GM23338 (cell line): ENCODE measurements at regions not wholly inside any gene's neighbourhood (a gene's known extent, or its start where the extent isn't known, plus 50 kb on each side); places are given as distances from the start of the nearest gene placed in this dataset.

Experiments
- ATAC-seq: fragments of 200-7000 bp; cut with Tn5 transposase; 3 replicates; pipeline ENCODE4 v1.9.1; 2020
- DNase-seq: peaks from one replicate; pipeline ENCODE4 v3.0.0-alpha.2; 2015; ENCODE audit warnings: low spot score
- H2AFZ ChIP-seq: fragments of 200-600 bp; sonication (generic); 2 replicates; pipeline ENCODE4 v1.8.0; 2016; ENCODE audit warnings: antibody characterized with exemption, mild to moderate bottlenecking, moderate library complexity
- H3F3A ChIP-seq: fragments of 200-600 bp; sonication (generic); replicated peaks from 2 replicates; pipeline ENCODE4 v1.8.0; 2017; ENCODE audit warnings: antibody characterized with exemption, mixed run types, low read depth
- H3K27ac ChIP-seq: fragments of 200-600 bp; sonication (generic); 2 replicates; pipeline ENCODE4 v1.6.1; 2016; ENCODE audit warnings: low read depth
- H3K27me3 ChIP-seq: fragments of 200-600 bp; sonication (generic); 2 replicates; pipeline ENCODE4 v1.8.0; 2016; ENCODE audit warnings: mild to moderate bottlenecking, mixed run types, moderate library complexity; ENCODE audit not compliant: insufficient read depth
- H3K36me3 ChIP-seq: fragments of 200-600 bp; sonication (generic); 2 replicates; pipeline ENCODE4 v1.8.0; 2016; ENCODE audit warnings: mild to moderate bottlenecking; ENCODE audit not compliant: insufficient read depth
- H3K4me1 ChIP-seq: fragments of 200-600 bp; sonication (generic); 2 replicates; pipeline ENCODE4 v1.8.0; 2016; ENCODE audit warnings: mild to moderate bottlenecking, moderate library complexity; ENCODE audit not compliant: insufficient read depth
- H3K4me2 ChIP-seq: fragments of 200-600 bp; sonication (generic); 2 replicates; pipeline ENCODE4 v1.7.1; 2017; ENCODE audit warnings: mixed run types
- H3K4me3 ChIP-seq: fragments of 200-600 bp; sonication (generic); 2 replicates; pipeline ENCODE4 v1.6.1; 2016; ENCODE audit warnings: mixed run types
- H3K79me2 ChIP-seq: fragments of 200-600 bp; sonication (generic); replicated peaks from 2 replicates; pipeline ENCODE4 v1.8.0; 2017; ENCODE audit warnings: mild to moderate bottlenecking; ENCODE audit not compliant: insufficient read depth
- H3K9me2 ChIP-seq: fragments of 200-600 bp; sonication (generic); 2 replicates; pipeline ENCODE4 v1.8.0; 2017; ENCODE audit not compliant: insufficient read depth
- H4K20me1 ChIP-seq: fragments of 200-600 bp; sonication (generic); replicated peaks from 2 replicates; pipeline ENCODE4 v1.8.0; 2017; ENCODE audit warnings: mild to moderate bottlenecking; ENCODE audit not compliant: insufficient read depth
- H3K27ac Mint-ChIP-seq: 2 replicates; pipeline ENCODE4 v1.8.0; 2020; ENCODE audit warnings: inconsistent platforms, mild to moderate bottlenecking, moderate library complexity, mixed read lengths
- H3K27me3 Mint-ChIP-seq: 3 replicates; pipeline ENCODE4 v1.8.0; 2022; ENCODE audit warnings: low read depth, mild to moderate bottlenecking, moderate library complexity, mixed read lengths, inconsistent platforms; ENCODE audit not compliant: insufficient read depth, poor library complexity
- H3K36me3 Mint-ChIP-seq: 3 replicates; pipeline ENCODE4 v1.8.0; 2021; ENCODE audit warnings: low read depth, mild to moderate bottlenecking, inconsistent platforms, moderate library complexity, mixed read lengths
- H3K4me1 Mint-ChIP-seq: 3 replicates; pipeline ENCODE4 v1.8.0; 2020; ENCODE audit warnings: mild to moderate bottlenecking, inconsistent platforms, mixed read lengths
- H3K4me3 Mint-ChIP-seq: 3 replicates; pipeline ENCODE4 v1.8.0; 2021; ENCODE audit warnings: moderate library complexity, mild to moderate bottlenecking, inconsistent platforms, mixed read lengths
- H3K9me3 Mint-ChIP-seq: 3 replicates; pipeline ENCODE4 v1.8.0; 2020; ENCODE audit warnings: moderate library complexity, mild to moderate bottlenecking, inconsistent platforms, mixed read lengths
- CREB1 ChIP-seq: fragments of 250-450 bp; sonication (Bioruptor Pico); IDR thresholded peaks from 2 replicates; pipeline ENCODE4 v1.5.0; 2020; ENCODE audit warnings: low read depth, mild to moderate bottlenecking, moderate library complexity
- CTCF ChIP-seq, 2 experiments: fragments of 200-600 bp in 1 of 2; sonication (generic) in 1 of 2; conservative IDR thresholded peaks; 2 replicates each; pipeline versions ENCODE4 v1.5.1 to v1.6.1; 2016 to 2017; ENCODE audit warnings: antibody characterized with exemption in 2 of 2, low read depth in 2 of 2, mild to moderate bottlenecking in 2 of 2, moderate library complexity in 1 of 2
- ETS1 ChIP-seq: IDR thresholded peaks from 2 replicates; pipeline ENCODE4 v1.6.1; 2016; ENCODE audit warnings: antibody characterized with exemption
- EZH2phosphoT487 ChIP-seq: fragments of 200-600 bp; sonication (generic); IDR thresholded peaks from one replicate; pipeline ENCODE4 v1.8.1; 2018; ENCODE audit warnings: antibody characterized with exemption; ENCODE audit not compliant: unreplicated experiment
- JUNB ChIP-seq: IDR thresholded peaks from one replicate; pipeline ENCODE4 v1.6.1; 2016; ENCODE audit warnings: antibody characterized with exemption; ENCODE audit not compliant: unreplicated experiment
- REST ChIP-seq: IDR thresholded peaks from one replicate; pipeline ENCODE4 v1.6.1; 2018; ENCODE audit warnings: antibody characterized with exemption; ENCODE audit not compliant: unreplicated experiment
- ZNF114 ChIP-seq: fragments of 250-450 bp; sonication (Bioruptor Pico); IDR thresholded peaks from 2 replicates; pipeline ENCODE4 v1.5.0; 2020; ENCODE audit warnings: mild to moderate bottlenecking, moderate library complexity
- ZNF331 ChIP-seq: fragments of 250-450 bp; sonication (Bioruptor Pico); IDR thresholded peaks from 2 replicates; pipeline ENCODE4 v1.5.0; 2020; ENCODE audit warnings: low read depth, mild to moderate bottlenecking, moderate library complexity
- ZNF462 ChIP-seq: fragments of 250-450 bp; sonication (Bioruptor Pico); IDR thresholded peaks from 2 replicates; pipeline ENCODE4 v1.5.0; 2020; ENCODE audit warnings: mild to moderate bottlenecking, moderate library complexity

GRCh38 chr3:14333215-14333614 is 69.2 kb upstream of the SLC6A6 start (continued):
- no peak for TF ChIP-seq CTCF (conservative IDR thresholded peaks at IDR 0.05; ENCODE audit: low read depth in 2 of 2)
- no peak for TF ChIP-seq ZNF114
- TF ChIP-seq REST = no peak

- Histone ChIP-seq H3K4me3 (no peak overlapping the region), H3K27me3 (no peaks in the 10 kb centered on the region), H3K36me3 (no peaks in the 10 kb centered on the region), H2AFZ (no peak overlapping the region), H3K4me1 (peaks cover 4% of the 10 kb centered on the region), H4K20me1 (no peaks in the 10 kb centered on the region), H3K9me2 (no peaks in the 10 kb centered on the region), H3F3A (0 out of 2 replicates have a peak, but pooled peaks cover 4% of the 10 kb centered on the region), H3K79me2 (no peaks in the 10 kb centered on the region), H3K4me2 (no peak overlapping the region), H3K27ac (no peak overlapping the region)
- no peak for ATAC-seq
- H3K27me3 Mint-ChIP-seq = no peaks in the 10 kb centered on the region
- no peak for DNase-seq
- H3K4me1 Mint-ChIP-seq = peaks cover 18% of the 10 kb centered on the region
- H3K9me3 Mint-ChIP-seq = no peaks in the 10 kb centered on the region; the same call in 2 of the 3 replicates
- no peaks in the 10 kb centered on the region for H3K36me3 Mint-ChIP-seq
- no peak overlapping the region for H3K4me3 Mint-ChIP-seq
- no peak overlapping the region for H3K27ac Mint-ChIP-seq
- TF ChIP-seq ZNF331 (CRISPR knock-in tag) (no peak), CREB1 (no peak), ETS1 (no peak), JUNB (no peak), REST (no peak), ZNF462 (no peak), EZH2phosphoT487 (no peak)
These were observed 68.8 kb upstream of the SLC6A6 start for GRCh38 chr3:14333621-14334020.
